ENCODE measurements at regions not wholly inside any gene's neighbourhood (a gene's known extent, or its start where the extent isn't known, plus 50 kb on each side); places are given as distances from the start of the nearest gene placed in this dataset.
A peak's percentile ranks its signal among the peaks of the same experiment; 100 is the strongest.

DNA sequence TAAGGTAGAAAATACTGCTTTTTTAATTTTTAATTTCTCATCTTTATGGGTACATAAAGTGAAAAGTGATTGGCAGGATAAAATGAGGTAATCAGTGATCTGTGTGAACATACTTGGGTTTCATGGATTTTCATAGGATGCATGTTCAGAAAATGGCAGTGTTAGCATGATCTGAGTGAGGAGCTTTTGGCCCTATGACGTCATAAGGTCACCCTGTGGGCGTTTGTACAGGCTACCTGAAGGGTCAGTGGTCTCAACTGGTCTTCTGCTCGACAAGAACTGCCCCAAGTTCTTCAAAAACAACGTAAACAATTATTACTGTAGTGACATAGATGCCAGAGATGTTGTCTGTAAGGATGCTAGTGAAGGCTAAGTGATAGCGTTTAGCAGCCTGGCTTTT, 124.5 kb upstream of the OSTN start:
- Mint-ChIP-seq H3K4me1 (ENCODE audit: low read depth) (peaks cover 25% of the 10 kb centered on the region), H3K4me3 (no peak overlapping the region), H3K27ac (no peak overlapping the region), H3K9me3 (peaks cover 14% of the 10 kb centered on the region), H3K27me3 (ENCODE audit: insufficient read depth) (peaks cover 2% of the 10 kb centered on the region; the same call in 1 of the 2 replicates), H3K36me3 (ENCODE audit: low read depth) (peaks cover 17% of the 10 kb centered on the region)
- TF ChIP-seq, protein P1, sequence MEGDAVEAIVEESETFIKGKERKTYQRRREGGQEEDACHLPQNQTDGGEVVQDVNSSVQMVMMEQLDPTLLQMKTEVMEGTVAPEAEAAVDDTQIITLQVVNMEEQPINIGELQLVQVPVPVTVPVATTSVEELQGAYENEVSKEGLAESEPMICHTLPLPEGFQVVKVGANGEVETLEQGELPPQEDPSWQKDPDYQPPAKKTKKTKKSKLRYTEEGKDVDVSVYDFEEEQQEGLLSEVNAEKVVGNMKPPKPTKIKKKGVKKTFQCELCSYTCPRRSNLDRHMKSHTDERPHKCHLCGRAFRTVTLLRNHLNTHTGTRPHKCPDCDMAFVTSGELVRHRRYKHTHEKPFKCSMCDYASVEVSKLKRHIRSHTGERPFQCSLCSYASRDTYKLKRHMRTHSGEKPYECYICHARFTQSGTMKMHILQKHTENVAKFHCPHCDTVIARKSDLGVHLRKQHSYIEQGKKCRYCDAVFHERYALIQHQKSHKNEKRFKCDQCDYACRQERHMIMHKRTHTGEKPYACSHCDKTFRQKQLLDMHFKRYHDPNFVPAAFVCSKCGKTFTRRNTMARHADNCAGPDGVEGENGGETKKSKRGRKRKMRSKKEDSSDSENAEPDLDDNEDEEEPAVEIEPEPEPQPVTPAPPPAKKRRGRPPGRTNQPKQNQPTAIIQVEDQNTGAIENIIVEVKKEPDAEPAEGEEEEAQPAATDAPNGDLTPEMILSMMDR (IDR thresholded peaks at IDR 0.05): no peak
- no peak for DNase-seq

DNA sequence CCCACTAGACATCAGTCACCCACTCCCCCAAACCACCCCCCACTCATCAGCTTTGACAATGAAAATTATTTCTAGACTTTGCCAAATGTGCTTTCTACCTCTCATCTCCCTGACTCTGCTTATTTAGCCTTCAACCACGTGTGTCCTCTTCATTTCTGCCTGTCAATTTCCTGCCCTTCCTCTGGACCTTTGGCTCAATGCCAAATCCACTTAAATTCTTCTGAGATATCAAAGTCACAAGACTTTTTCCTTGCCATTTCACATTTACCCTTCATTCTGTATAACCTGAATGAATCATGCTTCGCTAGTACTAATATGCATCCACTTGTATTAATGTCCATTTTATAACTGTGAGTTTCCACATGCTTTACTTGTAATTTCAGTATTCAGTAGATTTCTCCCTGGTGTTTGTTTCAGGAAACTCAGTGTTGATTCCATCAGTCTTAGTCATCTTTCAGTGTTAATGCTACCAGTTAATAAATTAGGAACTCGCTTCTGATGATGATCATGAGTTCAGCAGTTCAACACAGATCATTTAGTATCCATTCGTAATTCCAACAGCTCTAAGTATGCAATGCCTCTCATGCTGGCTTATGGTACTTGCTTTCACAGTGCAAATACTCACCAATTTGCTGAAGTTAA, 128.2 kb upstream of the OSTN start:
- Mint-ChIP-seq H3K4me3 (peak overlapping the region; percentile 75), H3K36me3 (ENCODE audit: low read depth) (no peaks in the 10 kb centered on the region), H3K27me3 (ENCODE audit: insufficient read depth) (no peaks in the 10 kb centered on the region), H3K9me3 (no peaks in the 10 kb centered on the region), H3K27ac (peak overlapping the region; percentile 90), H3K4me1 (ENCODE audit: low read depth) (peaks cover 57% of the 10 kb centered on the region)
- TF ChIP-seq, protein P1 (IDR thresholded peaks at IDR 0.05): no peak
- DNase-seq: no peak

DNA sequence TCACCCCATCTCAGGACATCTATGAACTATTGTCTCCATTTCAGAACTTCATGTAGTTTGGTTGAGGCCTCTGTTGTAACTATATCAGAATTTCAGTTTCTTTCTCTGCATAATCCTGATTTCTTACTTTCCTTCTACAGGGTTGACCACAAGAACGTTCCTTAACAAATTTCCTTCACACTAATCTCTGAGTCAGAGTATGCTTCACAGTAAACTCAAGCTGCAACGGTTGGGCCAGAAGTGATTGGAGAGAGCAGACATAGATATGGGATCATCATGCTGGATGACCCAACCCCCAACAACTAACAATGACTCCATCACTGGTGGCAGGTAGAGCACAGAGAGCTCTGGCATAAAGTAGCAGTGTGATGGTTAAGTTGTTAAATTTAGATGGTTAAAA, 128.8 kb upstream of the OSTN start:
- no peaks in the 10 kb centered on the region for H3K9me3 Mint-ChIP-seq
- H3K27ac Mint-ChIP-seq: peak overlapping the region; percentile 90
- H3K27me3 Mint-ChIP-seq (ENCODE audit: insufficient read depth): no peaks in the 10 kb centered on the region

DNA sequence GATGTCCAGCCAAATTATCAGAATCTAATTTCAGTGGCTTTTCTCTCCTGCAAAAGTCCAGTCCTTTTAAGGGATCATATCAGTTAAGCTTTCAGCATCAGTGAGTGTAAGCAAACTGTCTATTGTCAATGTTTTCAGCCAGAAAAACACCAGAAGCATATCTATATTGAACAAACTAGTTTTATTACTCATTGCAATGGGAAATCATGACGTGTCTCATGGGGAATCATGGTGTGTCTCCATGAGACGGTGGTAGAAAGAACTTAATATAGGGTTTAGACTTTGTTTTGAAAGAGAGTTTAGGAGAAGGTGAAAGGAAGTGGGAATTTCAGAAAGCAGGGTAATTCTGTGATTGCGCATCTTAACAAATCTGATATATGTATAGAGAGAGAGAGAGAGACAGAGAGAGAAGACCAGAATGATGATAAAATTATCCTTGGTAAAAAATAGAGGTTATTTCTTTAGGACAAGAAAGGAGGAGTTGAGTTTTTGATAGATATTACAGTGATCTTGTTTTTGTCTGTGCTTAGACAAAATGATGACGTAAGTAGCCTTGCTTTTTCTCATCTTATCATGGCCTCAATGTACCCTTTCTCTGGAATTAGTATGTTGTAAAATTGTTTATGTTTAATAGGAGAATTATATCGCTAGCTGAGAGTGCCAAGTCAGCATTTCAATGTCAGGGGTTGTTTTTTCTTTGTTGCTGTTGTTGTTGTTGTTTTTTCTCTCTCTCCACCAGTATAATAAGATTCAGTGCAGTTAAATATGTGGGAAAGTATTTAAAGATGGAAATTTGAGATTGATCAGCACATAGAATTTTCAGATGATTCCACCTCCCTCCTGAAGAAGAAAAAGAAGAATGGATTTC, 129.9 kb upstream of the OSTN start:
- peaks cover 69% of the 10 kb centered on the region for H3K4me1 Mint-ChIP-seq (ENCODE audit: low read depth)

More for the DNA sequence above, 128.8 kb upstream of the OSTN start:
- peaks cover 63% of the 10 kb centered on the region for H3K4me1 Mint-ChIP-seq (ENCODE audit: low read depth)
- peak overlapping the region; percentile 75 for H3K4me3 Mint-ChIP-seq
- peak; percentile 90 for DNase-seq
- no peaks in the 10 kb centered on the region for H3K36me3 Mint-ChIP-seq (ENCODE audit: low read depth)
- TF ChIP-seq, protein P1 (IDR thresholded peaks at IDR 0.05): no peak

DNA sequence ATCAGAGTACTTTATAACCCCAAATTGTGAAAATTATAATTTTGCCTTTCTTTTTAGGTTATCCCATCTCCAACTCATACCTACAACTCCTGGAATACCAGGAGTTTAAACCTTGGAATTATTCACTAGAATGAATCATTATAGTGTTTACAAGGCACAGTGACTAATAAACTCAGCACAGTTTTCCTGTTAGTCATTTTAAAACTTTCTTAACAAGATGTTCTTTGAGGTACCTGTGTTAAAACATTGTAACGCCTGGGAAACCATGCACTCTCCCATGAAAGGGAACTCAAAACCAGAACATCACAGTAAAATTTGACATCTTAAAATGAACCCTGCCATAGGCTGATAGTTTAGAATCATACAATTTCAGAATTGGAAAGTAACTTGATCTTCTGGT, 132.4 kb upstream of the OSTN start:
- no peaks in the 10 kb centered on the region for H3K27me3 Mint-ChIP-seq (ENCODE audit: insufficient read depth)
- H3K4me1 Mint-ChIP-seq (ENCODE audit: low read depth): peaks cover 66% of the 10 kb centered on the region
- TF ChIP-seq, protein P1 (IDR thresholded peaks at IDR 0.05): no peak
- peak; percentile 63 for DNase-seq
- peak overlapping the region; percentile 53; the same call in 1 of the 2 replicates for H3K4me3 Mint-ChIP-seq
- no peaks in the 10 kb centered on the region for H3K36me3 Mint-ChIP-seq (ENCODE audit: low read depth)
- no peaks in the 10 kb centered on the region for H3K9me3 Mint-ChIP-seq
- H3K27ac Mint-ChIP-seq: peak overlapping the region; percentile 71

More for the DNA sequence above, 129.9 kb upstream of the OSTN start:
- no peaks in the 10 kb centered on the region for H3K27me3 Mint-ChIP-seq (ENCODE audit: insufficient read depth)
- DNase-seq: no peak
- H3K4me3 Mint-ChIP-seq: peak overlapping the region; percentile 75; the same call in 1 of the 2 replicates
- TF ChIP-seq, protein P1 (IDR thresholded peaks at IDR 0.05): no peak
- no peaks in the 10 kb centered on the region for H3K36me3 Mint-ChIP-seq (ENCODE audit: low read depth)
- H3K27ac Mint-ChIP-seq: peak overlapping the region; percentile 77
- H3K9me3 Mint-ChIP-seq: no peaks in the 10 kb centered on the region

Measured in HFFc6 (cell line).